HG02852 (cell line): ENCODE measurements at regions not wholly inside any gene's neighbourhood (a gene's known extent, or its start where the extent isn't known, plus 50 kb on each side); places are given as distances from the start of the nearest gene placed in this dataset.
"Not testable (repeated sequence)": the region's sequence is repeated elsewhere in the genome, so short reads cannot be mapped to it uniquely, and the experiment has no call there.

Experiments
- ATAC-seq: cut with Tn5 transposase; IDR thresholded peaks from one replicate; pipeline ENCODE4 v1.9.1; 2021; ENCODE audit warnings: mild to moderate bottlenecking, moderate library complexity; ENCODE audit not compliant: unreplicated experiment

DNA sequence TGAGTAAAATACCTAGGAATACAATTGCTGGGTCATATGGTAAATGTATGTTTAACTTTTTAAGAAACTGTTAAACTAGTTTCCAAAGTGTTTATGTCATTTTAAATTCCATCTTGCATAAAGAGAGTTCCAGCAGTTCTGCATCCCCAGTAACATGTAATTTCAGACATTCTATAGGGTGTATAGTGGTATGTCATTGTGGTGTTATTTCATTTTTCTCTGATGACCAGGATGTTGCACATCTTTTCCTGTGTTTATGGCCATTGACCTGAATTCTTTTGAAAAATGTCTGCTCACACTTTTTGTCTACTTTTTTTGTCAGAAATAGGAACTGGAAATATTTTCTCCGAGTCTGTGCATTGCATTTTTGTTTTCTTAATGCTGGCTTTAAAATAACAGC lies 128.9 kb downstream of the TMEM200A start:
- ATAC-seq: no peak

DNA sequence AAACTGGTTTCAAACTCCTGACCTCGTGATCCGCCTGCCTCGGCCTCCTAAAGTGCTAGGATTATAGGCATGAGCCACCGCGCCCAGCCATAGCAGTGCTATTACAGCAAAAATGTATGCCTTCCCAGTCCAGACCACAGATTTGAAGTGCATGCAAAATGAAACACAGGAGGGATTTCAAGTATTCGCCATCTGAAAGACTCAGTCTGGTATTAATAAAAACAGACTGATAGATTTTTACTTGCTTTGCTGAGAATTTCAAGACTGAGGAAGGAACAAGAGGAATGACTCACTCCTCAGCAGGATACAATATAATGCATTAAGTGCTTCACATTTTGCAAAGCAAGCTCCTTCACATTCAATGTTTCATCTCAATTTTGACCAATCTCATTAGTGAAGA lies 134.9 kb downstream of the TMEM200A start:
- no peak for ATAC-seq

DNA sequence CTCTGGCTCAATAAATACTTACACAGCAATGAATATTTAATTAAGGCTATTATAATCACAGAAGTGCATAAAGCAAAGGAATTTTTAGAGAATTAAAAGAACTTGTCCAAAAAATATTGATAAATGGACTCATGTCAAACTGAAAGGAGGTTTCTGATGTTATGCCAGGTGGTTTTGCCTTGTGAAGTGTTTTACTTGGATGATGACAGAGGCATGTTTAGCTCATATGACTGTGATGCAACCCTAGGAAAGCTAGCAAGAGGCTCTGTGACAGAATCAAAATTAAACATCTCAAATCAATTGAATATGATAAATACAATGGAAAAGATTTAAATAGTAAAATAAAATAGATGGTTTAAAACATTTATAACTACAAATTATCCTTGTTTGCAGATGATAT lies 137.3 kb downstream of the TMEM200A start:
- no peak for ATAC-seq

- ATAC-seq: no peak
These were observed 140.2 kb downstream of the TMEM200A start for GRCh38 chr6:130505808-130506598.

- ATAC-seq: not testable (repeated sequence)
These were observed 141.3 kb downstream of the TMEM200A start for GRCh38 chr6:130507005-130507665.

- no peak for ATAC-seq
These were observed 141.8 kb downstream of the TMEM200A start for GRCh38 chr6:130507666-130508028.

DNA sequence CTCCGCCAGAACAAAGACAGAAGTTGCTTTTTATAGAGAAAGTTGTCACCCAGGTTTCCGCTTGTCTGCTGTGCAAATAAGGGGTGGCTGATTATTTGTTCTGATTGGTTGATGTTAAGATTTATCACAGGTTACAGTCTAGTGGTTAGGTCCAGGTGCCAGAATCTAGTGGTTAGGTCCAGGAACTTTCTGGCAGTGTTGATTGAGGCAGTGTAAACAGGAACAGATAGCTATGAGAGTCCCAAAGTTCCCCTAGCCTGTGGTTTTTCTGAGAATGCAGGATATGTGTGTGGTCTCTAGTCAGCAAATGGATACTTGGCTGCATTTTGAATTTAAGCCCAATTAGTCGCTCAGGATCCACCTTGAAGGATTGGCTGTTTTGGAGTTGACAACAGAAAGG lies 148.0 kb downstream of the TMEM200A start:
- peak; percentile 63 for ATAC-seq

- ATAC-seq: no peak
These were observed 148.9 kb downstream of the TMEM200A start for GRCh38 chr6:130514712-130515111.

- no peak for ATAC-seq
These were observed 149.5 kb downstream of the TMEM200A start for GRCh38 chr6:130515306-130515705.

DNA sequence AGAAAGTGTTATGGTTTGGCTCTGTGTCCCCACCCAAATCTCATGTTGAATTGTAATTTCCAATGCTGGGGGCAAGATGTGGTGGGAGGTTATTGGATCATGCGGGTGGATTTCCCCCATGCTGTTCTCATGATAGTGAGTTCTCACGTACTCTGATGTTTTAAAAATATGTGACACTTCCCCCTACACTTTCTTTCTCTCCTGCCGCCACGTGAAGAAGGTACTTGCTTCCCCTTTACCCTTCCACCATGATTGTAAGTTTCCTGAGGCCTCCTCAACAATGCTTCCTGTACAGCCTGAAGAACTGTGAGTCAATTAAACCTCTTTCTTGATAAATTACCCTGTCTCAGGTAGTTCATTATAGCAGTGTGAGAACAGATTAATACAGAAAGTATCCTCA lies 150.8 kb downstream of the TMEM200A start:
- ATAC-seq: no peak

DNA sequence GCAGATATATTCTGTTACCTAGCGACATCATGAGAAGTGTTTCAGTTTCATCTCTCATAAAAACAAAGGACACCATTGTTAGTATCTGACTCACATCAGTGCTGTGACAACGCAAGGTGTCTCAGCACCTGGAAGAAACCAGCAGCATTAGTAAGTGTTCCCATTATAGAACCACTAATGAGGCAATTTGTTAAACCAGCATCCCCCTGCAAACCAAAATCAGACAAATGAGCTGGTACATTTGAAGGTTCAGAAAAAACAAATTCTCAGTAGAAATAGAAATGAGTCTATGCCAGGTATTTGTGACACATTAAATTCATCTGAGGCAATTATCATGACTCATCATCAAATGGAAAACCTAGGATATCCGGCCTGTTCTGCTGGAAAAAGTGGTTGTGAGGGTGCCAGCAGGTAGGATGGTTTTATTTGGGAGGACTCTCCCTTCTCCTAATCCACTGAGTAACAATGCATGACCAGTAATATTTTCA lies 151.7 kb downstream of the TMEM200A start:
- peak; percentile 87 for ATAC-seq

DNA sequence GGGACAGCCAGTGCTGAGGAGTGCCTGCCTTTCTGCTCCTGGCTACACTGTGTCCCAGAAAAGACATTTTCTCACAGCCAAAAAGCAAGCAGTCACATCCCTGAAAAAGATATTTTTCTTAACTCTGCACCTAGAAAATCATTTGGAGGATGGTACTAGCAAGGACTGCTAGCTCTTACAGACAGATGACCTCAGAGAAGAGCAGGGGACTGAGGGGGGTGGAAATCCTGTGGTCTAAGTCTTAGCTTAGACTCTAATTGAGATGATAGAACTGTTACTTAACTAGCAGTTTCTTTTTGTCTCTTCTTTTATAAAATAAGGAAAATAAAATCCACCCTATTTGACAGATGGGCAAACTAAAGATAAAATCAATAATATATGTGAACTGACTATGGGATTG lies 152.8 kb downstream of the TMEM200A start:
- ATAC-seq: no peak

DNA sequence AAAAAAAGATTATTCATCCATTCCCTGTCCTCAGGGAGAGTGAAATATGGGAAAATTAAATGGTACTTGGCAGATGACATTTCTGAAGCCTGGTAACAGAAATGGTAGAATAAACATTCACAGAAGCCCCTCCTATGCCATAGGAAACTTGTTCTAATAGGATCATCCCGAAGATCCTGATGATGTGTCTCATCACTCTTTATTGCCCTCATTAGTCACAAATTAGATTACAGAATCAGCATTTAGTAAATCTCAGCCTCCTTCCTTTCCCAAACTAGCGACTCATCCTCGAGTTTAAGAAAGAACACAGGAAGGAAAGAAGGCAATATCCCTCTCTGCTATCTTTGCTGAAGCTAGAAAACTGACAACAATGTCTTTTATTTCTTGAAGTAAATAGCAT lies 154.4 kb downstream of the TMEM200A start:
- no peak for ATAC-seq

DNA sequence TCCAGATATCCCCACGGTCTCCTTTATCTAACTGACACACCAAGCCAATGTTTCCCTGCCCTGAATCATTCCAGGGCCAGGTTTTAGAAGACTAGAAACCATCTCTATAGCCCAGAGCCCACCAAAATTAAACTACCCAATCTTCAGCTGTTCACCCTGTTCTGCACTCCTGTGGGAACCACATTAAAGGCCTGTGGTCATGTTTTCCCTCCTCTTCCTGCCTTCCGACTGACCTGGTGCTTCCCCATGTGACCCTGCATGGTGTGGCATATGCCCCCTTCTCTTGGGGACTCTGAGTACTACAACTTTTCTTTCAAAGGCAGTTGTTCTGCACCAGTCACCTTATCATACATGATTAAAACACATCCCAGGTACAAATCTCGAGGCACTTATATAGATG lies 155.0 kb downstream of the TMEM200A start:
- ATAC-seq: no peak

GRCh38 chr6:130524552-130524951 lies 158.7 kb downstream of the TMEM200A start:
- ATAC-seq: no peak

DNA sequence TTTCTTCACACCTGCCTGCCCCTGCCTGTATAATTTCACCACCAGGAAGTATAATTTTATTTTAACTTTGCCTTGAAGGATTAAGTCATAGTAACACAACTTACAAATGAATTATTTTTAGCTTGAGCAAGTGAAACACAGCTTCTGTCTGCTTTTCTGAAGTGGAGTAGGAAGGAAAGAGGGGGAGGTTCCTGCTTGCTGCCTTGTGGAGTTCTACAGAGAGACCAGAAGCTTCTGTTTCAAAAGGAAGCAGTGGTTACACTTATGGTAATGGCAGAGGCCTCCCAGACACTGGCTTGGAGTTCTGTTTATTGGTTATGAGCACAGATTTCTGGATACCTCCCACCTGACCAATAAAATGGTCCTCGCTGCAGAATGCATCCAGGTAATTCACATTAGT lies 159.6 kb downstream of the TMEM200A start:
- peak; percentile 79 for ATAC-seq

- ATAC-seq: no peak
These were observed 160.6 kb downstream of the TMEM200A start for GRCh38 chr6:130526466-130526865.

DNA sequence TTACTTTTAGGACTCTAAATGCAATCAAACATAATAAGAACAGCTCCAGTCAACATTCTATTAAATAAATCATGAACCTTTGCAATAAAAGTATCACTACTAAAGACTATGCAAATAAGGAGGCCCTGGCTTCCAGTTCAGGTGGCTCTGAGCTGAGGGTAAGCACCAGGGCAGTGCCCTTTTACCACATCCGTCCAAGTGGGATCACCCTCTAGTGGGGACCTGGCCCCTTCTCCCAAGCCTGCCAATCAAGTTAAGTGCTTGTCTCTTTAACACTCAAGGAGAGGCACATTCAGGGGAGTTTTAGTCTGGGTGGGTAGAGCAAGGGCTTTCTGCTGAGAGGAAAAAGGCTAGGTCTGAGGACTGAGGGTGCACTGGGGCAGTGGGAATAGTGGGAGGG lies 161.4 kb downstream of the TMEM200A start:
- no peak for ATAC-seq

DNA sequence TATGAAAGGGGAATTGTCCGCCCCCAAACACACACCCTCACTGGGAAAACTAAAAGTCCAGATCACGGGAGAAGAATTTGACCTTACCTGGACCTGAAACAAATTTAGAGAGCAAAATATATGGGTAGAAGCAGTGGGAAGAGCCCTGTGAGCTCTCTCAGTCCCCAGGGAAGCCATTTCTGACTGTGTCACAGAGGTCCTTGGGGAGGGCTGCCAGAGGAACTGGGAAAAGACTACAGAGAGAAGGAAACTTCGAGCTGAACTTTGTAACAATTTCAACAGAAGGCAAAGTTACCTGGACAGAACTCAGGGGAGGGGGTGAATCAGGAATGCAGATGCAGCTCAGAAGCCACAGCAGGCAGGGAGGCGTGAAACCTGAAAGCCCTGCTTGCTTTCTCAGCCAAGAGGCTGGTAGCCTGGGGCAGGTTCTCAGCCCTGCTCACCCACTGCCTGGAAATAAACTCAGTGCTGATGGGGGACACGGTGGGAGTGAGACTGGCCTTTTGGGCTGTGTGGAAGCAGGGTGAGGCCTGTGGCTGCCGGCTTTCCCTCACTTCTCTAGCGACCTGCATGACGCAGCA lies 163.8 kb downstream of the TMEM200A start:
- ATAC-seq: no peak

DNA sequence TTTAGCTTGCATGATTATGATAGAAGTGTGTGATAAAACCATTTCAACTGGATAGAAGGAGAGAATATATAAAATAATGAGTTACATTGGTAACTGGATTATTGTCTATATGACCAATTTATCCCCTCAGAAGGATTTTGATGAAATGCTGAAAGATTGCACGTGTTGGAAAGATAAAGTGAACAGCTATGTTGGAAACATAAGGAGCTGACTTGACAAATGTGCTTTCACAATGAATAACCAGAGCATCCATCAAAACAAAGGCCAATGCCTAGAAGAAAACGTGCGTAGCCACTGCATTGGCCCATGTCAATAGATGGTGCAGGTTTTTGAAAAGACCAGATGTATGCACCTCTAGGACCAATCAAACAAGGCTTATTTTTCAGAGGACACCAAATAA lies 168.8 kb downstream of the TMEM200A start:
- no peak for ATAC-seq

DNA sequence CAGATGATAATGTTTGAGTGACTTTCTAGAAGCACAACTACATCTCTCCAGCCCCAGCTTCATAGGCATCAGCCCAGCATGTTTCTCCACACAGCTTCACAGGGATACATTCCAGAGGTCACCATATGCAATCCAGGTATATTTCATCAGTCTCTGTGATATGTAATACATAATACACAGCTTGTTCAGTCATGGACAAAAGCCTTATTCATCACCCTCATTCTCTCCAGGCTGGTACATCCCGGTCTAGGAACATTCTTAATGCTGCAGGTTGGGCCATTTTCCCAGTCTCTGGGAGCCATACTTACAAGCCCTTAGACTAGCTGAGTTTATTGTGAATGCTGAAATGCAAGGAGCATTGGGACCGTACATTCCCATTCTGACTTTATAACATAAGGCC lies 169.4 kb downstream of the TMEM200A start:
- ATAC-seq: no peak

DNA sequence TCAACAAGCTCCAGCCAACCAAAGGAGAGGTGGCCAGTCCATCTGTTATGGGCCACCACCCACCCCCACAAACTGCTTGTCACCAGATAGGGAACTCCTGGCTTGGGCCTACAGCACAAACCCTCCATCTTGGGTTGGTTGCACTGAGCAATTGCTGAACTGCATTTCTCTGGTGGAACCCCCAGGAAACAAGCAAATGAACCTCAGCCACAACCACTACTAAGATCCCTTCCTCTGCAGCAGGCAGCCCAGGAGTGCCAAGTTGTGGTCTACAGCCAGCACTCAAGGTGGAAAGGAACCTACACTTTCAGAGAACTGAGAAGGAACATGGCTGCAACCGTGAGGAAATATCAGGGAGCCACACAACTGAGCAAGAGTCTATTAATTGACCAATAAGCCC lies 171.6 kb downstream of the TMEM200A start:
- ATAC-seq: no peak
